Fibroblast of pulmonary artery (primary cell): ENCODE measurements at regions not wholly inside any gene's neighbourhood (a gene's known extent, or its start where the extent isn't known, plus 50 kb on each side); places are given as distances from the start of the nearest gene placed in this dataset.

Experiments
- DNase-seq: peaks from one replicate; pipeline ENCODE4 v3.0.0-alpha.2; 2010; ENCODE audit warnings: low read depth
- H3K4me3 ChIP-seq: replicated peaks from 2 replicates; pipeline ENCODE4 v1.5.1; 2011; ENCODE audit warnings: low read depth, mild to moderate bottlenecking, control low read depth, low read length, moderate library complexity
- CTCF ChIP-seq: IDR thresholded peaks from 2 replicates; pipeline ENCODE4 v1.5.1; 2011; ENCODE audit warnings: mild to moderate bottlenecking, control low read depth, low read length, inconsistent platforms; ENCODE audit errors: missing control alignments

GRCh38 chr3:153881201-153881600 lies 240.0 kb upstream of the ARHGEF26 start:
- no peak for TF ChIP-seq CTCF
- no peak overlapping the region for H3K4me3 ChIP-seq
- DNase-seq: no peak

- no peak overlapping the region for H3K4me3 ChIP-seq
- no peak for DNase-seq
- no peak for TF ChIP-seq CTCF
Observed at GRCh38 chr3:153885359-153885758, 235.8 kb upstream of the ARHGEF26 start.

GRCh38 chr3:153889905-153890334 lies 231.3 kb upstream of the ARHGEF26 start:
- no peak for TF ChIP-seq CTCF
- no peak for DNase-seq
- H3K4me3 ChIP-seq: no peak overlapping the region

- no peak for DNase-seq
- H3K4me3 ChIP-seq: no peak overlapping the region
- TF ChIP-seq CTCF: no peak
Observed at GRCh38 chr3:153892126-153892525, 229.1 kb upstream of the ARHGEF26 start.

- TF ChIP-seq CTCF: no peak
- no peak overlapping the region for H3K4me3 ChIP-seq
- no peak for DNase-seq
Observed at GRCh38 chr3:153894857-153895256, 226.3 kb upstream of the ARHGEF26 start.

- no peak for TF ChIP-seq CTCF
- DNase-seq: no peak
- H3K4me3 ChIP-seq: no peak overlapping the region
Observed at GRCh38 chr3:153896197-153896596, 225.0 kb upstream of the ARHGEF26 start.

- no peak for TF ChIP-seq CTCF
- no peak for DNase-seq
- no peak overlapping the region for H3K4me3 ChIP-seq
Observed at GRCh38 chr3:153897025-153897723, 224.0 kb upstream of the ARHGEF26 start.
